ENCODE measurements at regions not wholly inside any gene's neighbourhood (a gene's known extent, or its start where the extent isn't known, plus 50 kb on each side); places are given as distances from the start of the nearest gene placed in this dataset.

GRCh38 chr5:91978221-91978882 is 595.2 kb upstream of the ARRDC3 start:
- TF ChIP-seq CTCF (IDR thresholded peaks at IDR 0.05; ENCODE audit: low read depth, low read length, poor library complexity, severe bottlenecking) (no peak), EZH2phosphoT487 (IDR thresholded peaks at IDR 0.05; ENCODE audit: borderline replicate concordance, low read length) (no peak)

Measured in DOHH2 (cell line).